Ovary (tissue), 7 donors: ENCODE measurements at regions not wholly inside any gene's neighbourhood (a gene's known extent, or its start where the extent isn't known, plus 50 kb on each side); places are given as distances from the start of the nearest gene placed in this dataset.

Experiments used
- DNase-seq, 5 donors: peaks; one replicate each; pipeline ENCODE4 v3.0.0-alpha.2; 2019 to 2020
- H3K27ac ChIP-seq, 2 donors: fragments of 200-600 bp; one replicate each; pipeline versions ENCODE4 v1.5.1 to v1.8.0; 2019 to 2022
- H3K27me3 ChIP-seq: fragments of 200-600 bp; one replicate; pipeline ENCODE4 v1.8.0; 2022
- H3K36me3 ChIP-seq: fragments of 200-600 bp; sonication (generic); one replicate; pipeline ENCODE4 v1.5.1; 2019
- H3K4me1 ChIP-seq: one replicate; pipeline ENCODE4 v1.8.1; 2013; ENCODE audit warnings: mild to moderate bottlenecking, moderate library complexity; ENCODE audit not compliant: insufficient read depth
- H3K4me3 ChIP-seq: fragments of 200-600 bp; sonication (generic); one replicate; pipeline ENCODE4 v1.5.1; 2017
- H3K9me3 ChIP-seq, 2 donors: fragments of 200-600 bp in 1 of 2; sonication (generic) in 1 of 2; one replicate each; pipeline versions ENCODE4 v1.5.1 to v1.8.1; 2013 to 2019; ENCODE audit warnings: mild to moderate bottlenecking in 1 of 2, moderate library complexity in 1 of 2
- EP300 ChIP-seq: sonication (generic); formaldehyde crosslinking; IDR thresholded peaks from one replicate; pipeline ENCODE4 v1.6.1; 2017; ENCODE audit warnings: antibody characterized with exemption
- POLR2A ChIP-seq: fragments of 450-650 bp; IDR thresholded peaks from one replicate; pipeline ENCODE4 v1.6.1; 2017; ENCODE audit warnings: antibody characterized with exemption, mild to moderate bottlenecking, moderate library complexity
- WGBS, 3 donors: extraction: QIAGEN DNeasy Blood & Tissue Kit in 1 of 3; methylation state at CpG; one replicate each; pipeline versions ENCODE4 v1.1.5 to v1.1.7; 2013 to 2017; 5-methylcytosine and 5-hydroxymethylcytosine counted together
- intact Hi-C, 4 donors: fragments of 100-400 bp; cut with DNase I; formaldehyde crosslinking; loops; one replicate each; pipeline versions ENCODE4 v1.11.0 to v1.15.1; 2022 to 2023
- TF ChIP-seq, protein P1 (sequence below), 3 donors: fragments of 450-650 bp in 2 of 3; fragments of 200-600 bp in 1 of 3; IDR thresholded peaks; one replicate each; pipeline versions ENCODE4 v1.5.1 to v1.8.0; 2016 to 2022; ENCODE audit warnings: antibody characterized with exemption in 3 of 3, mild to moderate bottlenecking in 1 of 3
- donor health status: DM: no; HTN: no; CAD: no; lungs with moderate emphysema.
- donor health status: DM: no; HTN: no; CAD: no.
- donor health status: Bipolar disorder and iron deficiency.
- donor health status: DM: no; HTN: no; CAD: no.
- donor health status: DM: yes; HTN: yes; CAD: no.

DNA sequence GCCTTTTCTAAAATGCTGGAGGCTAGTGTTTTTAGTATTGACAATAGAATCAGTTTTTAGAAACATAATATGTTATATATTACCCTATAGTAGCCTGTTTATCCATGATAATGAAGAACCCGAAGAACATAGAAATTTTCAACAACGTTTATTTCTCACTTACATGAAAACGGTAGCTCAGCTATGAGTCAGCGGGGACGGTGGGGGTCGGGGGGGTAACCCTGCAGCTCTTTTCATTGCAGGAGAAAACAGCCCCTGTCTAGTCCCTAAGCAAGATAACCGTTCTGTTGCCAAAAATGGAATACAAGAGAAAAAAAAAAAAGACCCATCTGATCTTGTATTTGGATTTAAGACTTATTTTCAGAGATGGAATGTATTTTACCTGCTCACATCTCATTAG lies 1758.4 kb upstream of the AGA start:
- 79 to 83% (median 80%) methylated on average over 7 of the region's 7 CpGs for WGBS, 3 donors
- no peaks in the 10 kb centered on the region for H3K27me3 ChIP-seq
- H3K9me3 ChIP-seq, result no peaks in the 10 kb centered on the region
- TF ChIP-seq, protein P1, sequence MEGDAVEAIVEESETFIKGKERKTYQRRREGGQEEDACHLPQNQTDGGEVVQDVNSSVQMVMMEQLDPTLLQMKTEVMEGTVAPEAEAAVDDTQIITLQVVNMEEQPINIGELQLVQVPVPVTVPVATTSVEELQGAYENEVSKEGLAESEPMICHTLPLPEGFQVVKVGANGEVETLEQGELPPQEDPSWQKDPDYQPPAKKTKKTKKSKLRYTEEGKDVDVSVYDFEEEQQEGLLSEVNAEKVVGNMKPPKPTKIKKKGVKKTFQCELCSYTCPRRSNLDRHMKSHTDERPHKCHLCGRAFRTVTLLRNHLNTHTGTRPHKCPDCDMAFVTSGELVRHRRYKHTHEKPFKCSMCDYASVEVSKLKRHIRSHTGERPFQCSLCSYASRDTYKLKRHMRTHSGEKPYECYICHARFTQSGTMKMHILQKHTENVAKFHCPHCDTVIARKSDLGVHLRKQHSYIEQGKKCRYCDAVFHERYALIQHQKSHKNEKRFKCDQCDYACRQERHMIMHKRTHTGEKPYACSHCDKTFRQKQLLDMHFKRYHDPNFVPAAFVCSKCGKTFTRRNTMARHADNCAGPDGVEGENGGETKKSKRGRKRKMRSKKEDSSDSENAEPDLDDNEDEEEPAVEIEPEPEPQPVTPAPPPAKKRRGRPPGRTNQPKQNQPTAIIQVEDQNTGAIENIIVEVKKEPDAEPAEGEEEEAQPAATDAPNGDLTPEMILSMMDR (IDR thresholded peaks at IDR 0.05), result no peak
- no peak for TF ChIP-seq POLR2A
- TF ChIP-seq EP300, result no peak
- no peaks in the 10 kb centered on the region for H3K4me1 ChIP-seq
- no peak overlapping the region for H3K4me3 ChIP-seq
- no peak for DNase-seq
- intact Hi-C loops, result no loop called here
- H3K27ac ChIP-seq, result no peak overlapping the region
- H3K36me3 ChIP-seq, result no peaks in the 10 kb centered on the region

DNA sequence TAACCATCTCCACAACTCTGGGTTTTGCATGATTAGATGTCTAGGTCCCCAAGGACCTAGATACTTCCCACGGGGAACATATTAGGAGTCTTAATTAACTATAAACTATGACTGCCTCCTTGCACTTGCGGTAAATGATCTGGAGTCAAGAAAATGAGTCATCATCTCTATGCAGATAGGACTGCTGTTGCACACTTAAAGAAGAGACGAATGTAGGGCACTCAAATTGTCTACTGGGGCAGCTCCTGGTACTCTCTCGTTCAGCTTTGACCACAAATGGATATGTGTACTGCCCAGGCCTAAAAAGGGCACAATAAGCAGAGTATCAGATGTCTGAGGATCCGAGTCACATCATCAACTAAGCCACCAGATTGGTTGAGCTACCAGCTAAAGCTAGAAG lies 1783.4 kb upstream of the AGA start:
- DNase-seq, result no peak
- TF ChIP-seq POLR2A (no peak), EP300 (no peak)
- TF ChIP-seq, protein P1 (IDR thresholded peaks at IDR 0.05), result no peak
- H3K27me3 ChIP-seq, result no peaks in the 10 kb centered on the region
- 74 to 86% (median 75%) methylated on average over 5 of the region's 5 CpGs for WGBS, 3 donors
- no peaks in the 10 kb centered on the region for H3K9me3 ChIP-seq
- intact Hi-C loops, result no loop called here
- H3K27ac ChIP-seq, result no peak overlapping the region
- no peaks in the 10 kb centered on the region for H3K4me1 ChIP-seq
- H3K4me3 ChIP-seq, result no peak overlapping the region
- H3K36me3 ChIP-seq, result no peaks in the 10 kb centered on the region

DNA sequence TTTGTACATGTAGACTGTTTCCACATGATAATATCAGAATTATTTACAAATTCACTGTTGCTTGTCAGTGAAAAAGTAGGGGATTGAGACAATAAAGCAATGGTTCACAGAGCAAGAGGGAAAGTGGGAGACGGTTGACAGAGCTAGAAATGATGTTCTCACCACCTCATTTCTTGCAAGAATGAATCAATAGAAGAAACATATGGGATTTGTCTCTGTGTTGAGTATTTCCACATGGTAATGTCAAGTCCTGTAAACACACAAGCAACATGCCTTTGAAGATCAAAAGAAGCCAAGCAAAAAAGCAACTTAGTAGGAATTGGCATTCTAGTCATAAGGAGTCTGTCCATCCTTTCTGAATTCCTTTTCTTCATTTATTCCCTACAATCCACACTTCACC lies 1806.6 kb upstream of the AGA start:
- Histone ChIP-seq H3K4me1 (no peaks in the 10 kb centered on the region), H3K36me3 (no peaks in the 10 kb centered on the region), H3K27me3 (no peaks in the 10 kb centered on the region), H3K9me3 (no peaks in the 10 kb centered on the region), H3K27ac (no peak overlapping the region), H3K4me3 (no peak overlapping the region)
- 24 to 49% (median 45%) methylated on average over 1 of the region's 1 CpG for WGBS, 3 donors
- no peak for DNase-seq
- intact Hi-C loops, result no loop called here
- TF ChIP-seq POLR2A (no peak), EP300 (no peak)
- TF ChIP-seq, protein P1 (IDR thresholded peaks at IDR 0.05), result no peak

DNA sequence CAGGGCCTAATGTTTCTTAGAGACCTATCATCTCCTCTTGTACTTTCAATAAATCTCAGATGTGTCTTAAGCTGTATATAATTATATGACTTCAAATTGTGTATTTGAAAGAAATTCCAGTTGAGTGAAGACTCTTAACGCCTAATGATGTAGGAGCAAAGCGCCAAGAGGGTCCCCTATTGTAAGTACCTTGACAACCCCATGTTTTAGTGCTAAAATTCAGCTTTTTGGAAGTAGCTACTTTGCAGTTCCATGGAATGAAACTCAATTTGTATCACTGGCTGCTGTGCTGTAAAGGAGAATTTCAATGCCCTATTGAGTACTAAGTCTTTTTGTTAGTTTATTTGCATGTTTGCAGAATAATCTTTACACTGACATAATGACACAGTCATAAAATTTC lies 1826.6 kb upstream of the AGA start:
- H3K4me1 ChIP-seq, result no peaks in the 10 kb centered on the region
- no peaks in the 10 kb centered on the region for H3K36me3 ChIP-seq
- intact Hi-C loops, result no loop called here
- no peak for DNase-seq
- no peak overlapping the region for H3K27ac ChIP-seq
- no peaks in the 10 kb centered on the region for H3K9me3 ChIP-seq
- WGBS, 3 donors, result 86% methylated on average over 2 of the region's 2 CpGs
- H3K27me3 ChIP-seq, result no peaks in the 10 kb centered on the region
- TF ChIP-seq POLR2A, result no peak
- TF ChIP-seq, protein P1 (IDR thresholded peaks at IDR 0.05), result no peak
- no peak for TF ChIP-seq EP300
- no peak overlapping the region for H3K4me3 ChIP-seq

DNA sequence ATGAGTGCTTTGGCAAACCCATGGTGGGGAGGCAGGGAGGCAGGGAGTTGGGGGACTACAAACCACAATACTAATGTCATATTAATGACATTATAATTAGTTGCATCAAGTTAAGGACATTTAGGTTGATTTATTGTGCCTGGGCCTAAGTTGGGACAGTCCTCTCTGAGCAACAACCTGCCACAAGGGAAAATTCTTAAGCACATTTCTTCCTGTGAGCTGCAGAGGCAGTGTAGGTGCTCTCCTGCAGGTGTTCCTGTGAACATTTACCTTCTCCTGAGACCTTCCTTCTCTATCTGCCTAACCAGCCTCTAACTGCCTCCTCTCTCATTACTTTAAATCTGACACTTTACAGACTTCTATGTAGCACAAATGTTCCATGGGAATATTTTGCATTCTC lies 1830.0 kb upstream of the AGA start:
- intact Hi-C loops, result no loop called here
- Histone ChIP-seq H3K4me1 (no peaks in the 10 kb centered on the region), H3K27ac (no peak overlapping the region), H3K4me3 (no peak overlapping the region), H3K36me3 (no peaks in the 10 kb centered on the region), H3K9me3 (no peaks in the 10 kb centered on the region), H3K27me3 (no peaks in the 10 kb centered on the region)
- TF ChIP-seq POLR2A, result no peak
- TF ChIP-seq, protein P1 (IDR thresholded peaks at IDR 0.05), result no peak
- DNase-seq, result no peak
